HG03342 (cell line): ENCODE measurements at regions not wholly inside any gene's neighbourhood (a gene's known extent, or its start where the extent isn't known, plus 50 kb on each side); places are given as distances from the start of the nearest gene placed in this dataset.
"Not testable (repeated sequence)": the region's sequence is repeated elsewhere in the genome, so short reads cannot be mapped to it uniquely, and the experiment has no call there.

Experiments used
- ATAC-seq: cut with Tn5 transposase; IDR thresholded peaks from one replicate; pipeline ENCODE4 v1.9.1; 2021; ENCODE audit warnings: mild to moderate bottlenecking, moderate library complexity; ENCODE audit not compliant: unreplicated experiment

DNA sequence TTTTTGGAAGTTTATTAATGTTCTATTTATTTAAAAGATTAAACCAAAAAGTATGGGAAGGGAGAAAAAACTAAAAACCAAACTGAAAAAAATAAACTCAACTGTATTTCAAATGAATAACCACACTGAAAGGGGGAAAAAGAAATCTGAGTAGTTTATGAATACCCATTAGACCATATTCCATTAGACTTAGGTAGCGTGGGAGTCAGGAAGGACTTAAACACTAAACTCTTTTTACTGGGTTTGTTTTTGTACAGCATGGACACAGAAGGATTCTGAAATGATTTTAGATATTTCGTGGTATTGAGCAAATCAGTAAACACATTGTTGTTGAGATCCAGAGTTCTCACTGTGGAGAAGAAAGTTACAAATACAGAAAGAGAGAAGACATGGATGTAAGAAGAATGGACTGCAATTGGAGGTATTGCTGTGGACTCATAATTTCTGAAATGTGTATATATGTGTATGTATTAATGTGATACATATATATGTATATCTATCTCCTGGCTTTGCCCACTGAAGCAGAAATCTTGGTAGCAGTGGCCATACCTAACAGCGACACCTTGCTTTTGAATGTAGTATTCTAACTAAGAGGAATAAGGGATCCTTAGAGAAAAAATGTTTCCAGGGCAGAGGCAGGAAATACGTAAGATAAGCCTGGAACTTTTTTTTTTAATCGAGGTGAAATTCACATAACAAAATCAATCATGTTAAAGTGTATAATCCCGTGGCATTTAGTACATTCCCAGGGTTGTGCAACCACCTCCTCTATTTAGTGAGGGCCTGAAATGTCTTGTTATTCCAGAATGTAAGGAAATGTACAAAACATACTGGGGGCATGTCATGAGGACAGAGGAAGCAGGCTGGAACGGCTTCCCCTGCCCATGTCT lies 228.8 kb downstream of the SMARCA2 start:
- no peak for ATAC-seq

- no peak for ATAC-seq
Observed at GRCh38 chr9:2247340-2247739, 232.2 kb downstream of the SMARCA2 start.

- no peak for ATAC-seq
Observed at GRCh38 chr9:2248768-2249265, 233.7 kb downstream of the SMARCA2 start.

DNA sequence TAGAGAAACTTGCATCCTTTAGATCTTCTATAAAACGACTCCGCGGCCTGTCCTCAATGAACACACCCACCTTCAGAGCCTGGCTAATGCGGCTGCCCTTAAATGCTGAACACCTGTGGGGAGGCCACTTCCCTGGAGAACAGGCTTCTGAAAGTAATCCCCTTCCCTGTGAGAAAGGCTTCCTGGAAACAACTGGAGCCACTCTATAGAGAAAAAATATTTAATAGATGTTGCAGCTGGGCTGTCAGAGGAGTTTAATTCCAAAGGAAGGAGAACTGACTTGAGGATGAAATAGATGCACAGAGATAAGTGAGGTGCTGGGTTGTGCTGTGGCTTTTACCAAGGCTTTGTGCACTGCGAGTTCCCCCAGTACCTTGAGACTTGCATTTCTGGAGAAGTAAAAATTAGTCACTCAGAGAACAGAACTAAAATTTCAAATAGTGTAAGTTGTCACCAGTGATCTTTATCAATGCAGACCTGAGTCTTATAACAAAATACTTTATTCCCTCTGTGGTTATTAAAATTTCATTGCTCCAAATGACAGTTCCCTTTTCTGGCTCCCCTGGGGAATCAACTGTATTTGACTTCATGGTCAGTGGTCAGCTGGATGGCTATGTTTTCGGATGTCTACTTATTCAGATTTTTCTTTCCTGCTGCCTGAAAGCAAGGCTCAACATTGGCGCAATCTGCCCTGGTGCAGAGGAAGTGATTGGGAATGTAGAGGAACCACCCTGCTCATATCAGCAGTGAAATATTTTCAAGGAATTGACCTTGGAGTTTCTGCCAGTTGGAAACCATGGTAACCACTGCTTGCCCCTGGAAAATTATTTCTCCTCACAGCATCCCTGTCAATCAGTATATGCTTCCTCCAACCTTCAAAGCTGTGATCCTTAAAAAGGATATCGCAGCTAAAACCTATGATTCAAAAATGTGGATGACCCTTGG lies 238.8 kb downstream of the SMARCA2 start:
- no peak for ATAC-seq

DNA sequence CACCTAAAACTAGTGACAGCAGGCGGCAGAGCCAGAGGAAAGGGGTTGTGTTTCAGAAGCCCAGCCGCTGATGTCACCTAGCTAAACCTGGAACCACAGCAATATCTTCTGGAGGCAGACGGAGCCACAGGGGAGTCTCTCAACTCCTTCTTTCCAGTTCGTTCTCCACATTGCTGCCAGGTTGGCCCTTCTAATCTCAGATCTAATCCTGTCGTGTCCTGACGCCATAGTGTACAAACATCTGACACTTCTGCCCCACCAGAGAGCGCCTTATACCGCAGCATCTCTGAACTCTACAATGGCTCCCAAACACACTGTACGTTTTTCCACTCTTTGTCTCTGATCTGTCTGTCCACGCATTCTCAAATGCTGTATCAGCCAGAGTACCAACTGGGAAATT lies 240.0 kb downstream of the SMARCA2 start:
- no peak for ATAC-seq

DNA sequence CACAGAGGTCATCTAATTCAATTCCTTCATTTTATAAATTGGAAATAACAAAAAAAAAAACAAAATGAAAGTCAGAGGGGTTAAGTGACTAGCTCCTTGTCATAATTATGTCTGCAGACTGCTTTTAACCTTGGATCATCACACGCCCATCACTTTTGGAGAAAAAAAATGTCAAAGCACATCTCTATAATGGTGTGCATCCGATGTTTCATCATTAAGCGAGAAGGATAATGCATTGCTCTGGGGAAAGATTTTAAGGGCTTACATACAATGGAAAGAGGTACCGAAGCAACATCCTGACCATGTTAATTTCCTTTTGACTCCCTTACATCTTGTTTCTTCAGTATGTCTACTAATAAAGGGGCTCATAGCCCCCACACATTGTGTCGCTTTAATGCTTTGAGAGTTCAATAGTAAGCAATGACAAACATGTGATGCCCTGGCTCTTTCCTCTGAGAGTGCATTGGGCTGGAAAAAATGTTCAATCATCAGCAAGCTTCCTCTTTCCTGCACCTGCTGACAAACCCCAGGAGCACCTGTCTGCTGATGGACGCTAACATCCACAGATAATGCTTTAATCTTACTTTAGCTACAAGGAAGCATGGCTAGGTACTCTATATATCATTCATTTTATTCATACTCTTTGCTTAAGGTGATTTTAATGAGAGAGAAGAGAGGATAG lies 242.2 kb downstream of the SMARCA2 start:
- ATAC-seq, result no peak

GRCh38 chr9:2260417-2261306 lies 245.5 kb downstream of the SMARCA2 start:
- no peak for ATAC-seq

GRCh38 chr9:2261421-2262103 lies 246.4 kb downstream of the SMARCA2 start:
- no peak for ATAC-seq

DNA sequence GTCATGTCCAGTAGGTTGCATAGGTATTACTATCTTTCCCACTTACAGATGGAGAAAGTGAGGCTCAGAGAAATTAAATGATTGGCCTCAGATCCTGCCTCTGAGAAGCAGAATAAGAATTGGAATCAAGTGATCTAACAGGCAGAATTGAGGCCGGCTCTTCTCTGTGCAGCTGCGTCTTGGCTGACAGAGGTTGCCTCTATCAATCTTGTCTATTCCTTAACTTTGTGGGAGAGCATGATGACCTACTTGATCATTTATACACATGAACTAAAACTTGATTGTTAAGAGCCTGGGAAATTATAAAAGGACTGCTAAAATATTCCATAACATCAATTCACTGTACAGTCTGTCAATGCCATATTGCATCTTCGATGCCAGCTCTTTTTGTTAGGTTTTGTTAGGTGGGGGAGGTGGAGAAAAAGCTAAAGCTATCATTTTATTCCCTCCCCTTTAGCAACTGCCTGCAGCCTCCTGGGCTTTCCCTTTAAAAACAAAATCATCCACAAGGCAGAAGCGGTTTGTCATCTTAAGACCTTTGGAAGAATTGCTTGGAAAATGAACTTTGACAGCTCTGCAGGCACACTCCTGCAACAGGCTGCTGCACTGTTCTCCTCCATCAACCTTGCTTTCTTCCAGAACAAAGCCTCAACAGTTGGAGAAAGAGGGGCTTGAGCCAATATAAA lies 247.4 kb downstream of the SMARCA2 start:
- ATAC-seq, result no peak

DNA sequence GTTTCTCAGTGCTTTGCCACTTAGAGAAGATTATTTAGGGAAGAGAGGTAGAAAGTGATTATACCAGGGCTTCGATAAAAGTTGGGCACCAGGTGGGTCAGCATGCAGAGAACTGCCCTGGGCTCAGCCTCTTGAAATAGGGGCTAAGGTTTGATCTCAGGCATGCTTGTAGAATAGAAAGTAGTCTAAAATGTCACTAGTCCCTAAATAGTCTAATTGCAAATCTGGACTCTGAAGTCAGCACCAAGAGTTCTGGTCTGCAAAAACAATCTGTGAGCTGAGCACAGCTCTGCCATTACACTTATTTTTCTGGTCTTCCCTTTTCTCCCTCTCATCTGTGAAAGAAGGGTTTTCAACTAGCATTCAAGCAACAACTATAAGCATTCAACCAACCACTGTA lies 248.0 kb downstream of the SMARCA2 start:
- no peak for ATAC-seq

DNA sequence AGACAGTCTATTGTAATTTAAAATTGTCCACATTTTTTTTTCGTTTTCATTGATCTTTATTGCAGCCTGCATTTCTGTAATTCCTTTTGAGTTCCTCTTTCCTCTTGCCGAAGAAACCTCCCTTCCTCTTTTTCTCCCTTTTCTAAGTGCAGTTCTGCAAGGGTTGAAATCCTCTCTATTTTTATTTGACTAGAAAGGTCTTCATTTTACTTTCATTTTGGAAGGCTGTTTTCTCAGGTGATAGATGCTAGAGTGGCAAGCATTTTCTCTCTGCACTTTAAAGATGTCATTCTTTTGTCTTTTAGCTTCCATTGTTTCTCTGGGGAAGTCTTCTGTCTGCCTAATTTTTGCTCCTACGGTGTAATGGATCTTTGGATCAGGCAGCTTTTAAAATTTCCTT lies 248.5 kb downstream of the SMARCA2 start:
- ATAC-seq, result no peak

DNA sequence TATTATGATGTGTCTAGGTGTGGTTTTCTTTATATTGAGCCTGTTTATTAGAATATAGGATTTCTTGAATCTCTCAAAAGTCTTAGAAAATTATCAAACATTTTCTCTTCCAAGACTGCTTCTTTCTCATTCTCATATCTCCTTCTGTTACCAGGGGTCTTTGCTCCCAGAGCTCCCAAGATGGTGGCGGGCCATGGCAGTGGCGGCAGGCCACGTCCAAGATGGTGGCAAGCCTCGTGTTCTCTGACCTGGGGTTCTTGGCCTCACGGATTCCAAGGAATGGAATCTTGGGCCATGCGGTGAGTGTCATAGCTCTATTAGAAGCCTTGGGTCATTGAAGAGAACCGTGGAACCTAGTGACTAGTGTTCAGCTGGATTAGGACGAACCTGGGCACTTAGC lies 248.9 kb downstream of the SMARCA2 start:
- no peak for ATAC-seq

DNA sequence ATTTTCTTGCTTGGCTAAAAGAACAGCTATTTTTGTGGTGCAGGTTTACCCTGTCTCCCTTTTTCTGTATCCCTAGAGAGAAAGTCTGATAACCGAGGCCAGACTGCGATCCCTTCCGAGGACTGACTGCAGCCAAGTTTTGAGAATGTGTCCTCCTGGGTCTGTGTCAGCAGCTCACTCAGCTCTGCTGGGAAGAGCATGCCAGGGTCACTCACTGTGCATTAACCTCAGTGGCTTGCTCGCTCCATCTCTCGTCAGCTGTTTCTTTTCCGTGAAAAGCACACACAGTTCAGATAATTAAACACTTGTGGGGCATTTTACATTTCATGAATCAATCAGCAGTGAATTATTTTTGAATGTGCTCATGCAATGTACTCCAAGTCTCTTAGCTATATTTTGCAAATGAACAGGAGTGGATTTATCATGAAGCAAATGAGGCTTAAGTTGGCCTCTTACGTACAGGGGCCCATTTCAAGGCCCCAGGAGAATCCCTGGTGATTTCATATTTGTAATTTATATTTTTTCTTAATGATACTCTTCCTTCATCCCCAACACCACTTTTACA lies 252.1 kb downstream of the SMARCA2 start:
- ATAC-seq, result no peak

DNA sequence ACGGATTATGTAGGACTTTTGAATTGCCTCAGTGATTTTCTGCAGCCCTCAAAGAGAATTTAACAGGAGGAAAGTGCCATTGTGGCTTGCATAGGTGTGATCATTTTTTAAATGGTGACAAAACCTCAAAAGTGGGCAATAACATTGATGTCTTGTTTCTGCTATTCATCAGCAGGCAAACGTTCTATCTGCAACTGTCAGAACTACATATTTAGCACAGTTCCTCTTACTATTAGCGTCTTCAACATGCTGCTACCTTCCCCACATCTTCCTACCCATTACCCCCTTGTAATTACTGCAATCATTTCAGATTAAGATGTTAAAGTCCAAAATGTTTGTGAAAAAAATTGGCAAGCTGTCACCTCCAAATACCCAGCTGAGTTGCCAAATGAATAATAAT lies 254.6 kb downstream of the SMARCA2 start:
- no peak for ATAC-seq

DNA sequence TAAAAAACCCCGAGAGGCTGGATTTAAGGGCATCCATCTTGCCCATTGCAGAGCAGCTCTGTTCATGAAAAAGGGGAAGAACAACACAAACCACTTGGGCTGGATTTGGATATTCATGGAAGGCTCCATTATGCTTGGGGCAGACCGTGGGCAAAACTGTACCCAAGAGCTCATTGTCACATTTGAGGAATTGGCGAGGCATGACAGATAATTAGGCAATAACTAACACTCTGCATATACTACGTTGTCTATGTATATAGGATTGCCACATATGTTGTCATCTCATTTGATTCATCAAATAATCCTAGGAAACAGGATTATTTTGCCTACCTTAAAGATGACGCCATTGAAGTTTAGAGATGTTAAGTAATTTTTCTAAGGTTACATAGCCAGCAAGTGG lies 255.4 kb downstream of the SMARCA2 start:
- no peak for ATAC-seq

GRCh38 chr9:2271426-2271825 lies 256.3 kb downstream of the SMARCA2 start:
- ATAC-seq, result no peak

DNA sequence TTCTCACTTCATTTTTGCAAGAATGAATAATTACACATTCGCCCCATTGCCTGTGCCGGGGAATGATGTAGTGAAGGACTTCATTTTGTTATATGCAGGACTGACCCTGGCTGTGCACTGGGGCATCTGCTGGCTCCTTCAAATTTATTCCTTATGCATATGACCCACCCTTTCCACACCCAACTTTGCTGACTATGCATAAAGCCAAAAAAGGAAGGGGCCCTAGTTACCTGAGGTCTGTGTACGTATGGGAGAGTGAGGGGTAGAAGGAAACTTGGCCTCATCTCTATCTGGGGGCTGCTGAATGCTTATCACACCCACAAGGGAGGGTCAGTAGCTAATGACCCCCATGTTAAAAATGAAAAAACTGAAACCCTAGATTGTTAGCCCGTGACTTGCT lies 259.6 kb downstream of the SMARCA2 start:
- no peak for ATAC-seq

DNA sequence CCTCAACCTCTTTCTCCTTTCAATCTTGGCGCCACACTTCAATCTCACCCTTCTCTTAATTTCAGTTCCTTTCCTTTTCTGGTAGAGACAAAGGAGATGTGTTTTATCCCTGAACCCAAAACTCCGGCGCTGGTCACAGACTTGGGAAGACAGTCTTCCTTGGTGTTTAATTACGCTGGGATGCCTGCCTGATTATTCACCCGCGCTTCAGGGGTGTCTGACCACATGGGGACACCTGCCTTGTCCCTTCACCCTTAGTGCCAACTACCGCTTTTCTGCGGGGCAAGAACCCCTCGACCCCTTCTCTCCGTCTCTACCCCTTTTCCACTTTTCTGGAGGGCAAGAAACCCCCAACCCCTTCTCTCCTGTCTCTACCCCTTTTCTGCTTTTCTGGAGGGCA lies 261.1 kb downstream of the SMARCA2 start:
- no peak for ATAC-seq

GRCh38 chr9:2277133-2277532 lies 262.0 kb downstream of the SMARCA2 start:
- ATAC-seq, result not testable (repeated sequence)
